HG03354 (cell line): ENCODE measurements at regions not wholly inside any gene's neighbourhood (a gene's known extent, or its start where the extent isn't known, plus 50 kb on each side); places are given as distances from the start of the nearest gene placed in this dataset.

Experiments
- ATAC-seq: cut with Tn5 transposase; IDR thresholded peaks from one replicate; pipeline ENCODE4 v1.9.1; 2021; ENCODE audit warnings: mild to moderate bottlenecking; ENCODE audit not compliant: unreplicated experiment, poor library complexity, severe bottlenecking

DNA sequence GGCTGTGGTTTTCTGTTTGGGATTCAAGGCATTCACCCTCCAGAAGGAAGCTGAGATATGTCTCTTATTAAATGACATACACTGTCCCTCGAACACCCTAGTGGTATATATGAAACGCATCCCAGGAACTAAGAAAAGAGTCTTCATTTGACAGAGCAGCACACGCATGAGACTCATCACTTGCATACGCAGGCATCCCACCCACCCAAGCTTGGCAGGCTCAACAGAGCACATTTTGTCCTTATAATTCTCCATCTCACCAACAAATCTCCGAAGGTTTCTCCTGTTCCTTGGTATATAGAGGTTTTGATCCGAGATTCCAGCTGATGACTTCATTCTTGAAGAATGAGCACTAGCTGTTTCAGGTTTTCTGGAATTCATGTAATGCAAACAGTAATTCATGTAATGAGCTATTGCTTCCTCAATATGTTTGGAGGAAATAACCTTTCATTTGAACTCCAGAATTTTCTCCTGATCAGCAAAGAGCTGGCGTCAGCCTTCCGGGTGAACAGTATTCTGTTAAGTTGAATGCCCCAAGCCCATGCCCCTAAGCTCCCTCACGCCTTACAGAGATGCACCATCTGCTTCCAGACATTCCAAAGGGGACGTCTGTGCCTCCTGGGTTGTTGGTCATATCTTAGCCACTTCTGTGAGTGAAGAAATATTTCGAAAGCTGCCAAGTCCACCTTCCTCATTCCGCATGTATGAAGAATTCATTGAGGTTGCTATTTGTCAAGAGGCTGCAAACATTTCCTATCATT is 66.0 kb upstream of the CDH4 start:
- ATAC-seq: no peak

DNA sequence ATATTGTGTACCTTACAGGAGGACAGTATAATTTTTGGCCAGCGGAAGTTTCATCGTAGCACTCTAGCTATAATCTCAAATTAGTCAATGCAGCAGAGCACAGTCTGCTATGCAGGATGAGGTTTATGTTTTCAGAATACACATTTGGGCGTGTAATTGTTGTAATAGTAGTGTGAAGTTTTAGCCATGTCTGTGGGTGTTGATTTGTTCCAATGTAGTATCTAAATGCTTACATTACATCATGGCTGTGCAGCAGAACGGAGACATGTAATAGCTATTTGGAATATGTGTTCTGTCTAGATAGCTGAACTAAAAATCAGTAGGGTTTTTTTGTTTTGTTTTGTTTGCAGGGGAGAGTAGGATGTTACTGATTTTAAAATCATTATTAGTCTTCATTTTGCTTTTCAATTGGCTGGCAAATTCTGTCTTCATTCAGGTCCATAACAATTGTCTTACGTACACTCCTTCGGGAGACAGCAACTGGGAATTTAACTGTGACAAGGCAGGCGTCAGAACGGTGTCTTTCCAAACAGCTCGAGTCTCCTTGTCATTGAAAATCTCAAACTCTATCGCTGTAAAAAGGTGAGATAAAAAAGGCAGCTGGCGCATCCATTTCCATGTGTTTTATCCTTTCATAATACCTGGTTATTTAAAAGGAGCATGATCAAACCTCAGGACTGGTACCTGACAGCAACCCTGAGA is 65.1 kb upstream of the CDH4 start:
- ATAC-seq: no peak

DNA sequence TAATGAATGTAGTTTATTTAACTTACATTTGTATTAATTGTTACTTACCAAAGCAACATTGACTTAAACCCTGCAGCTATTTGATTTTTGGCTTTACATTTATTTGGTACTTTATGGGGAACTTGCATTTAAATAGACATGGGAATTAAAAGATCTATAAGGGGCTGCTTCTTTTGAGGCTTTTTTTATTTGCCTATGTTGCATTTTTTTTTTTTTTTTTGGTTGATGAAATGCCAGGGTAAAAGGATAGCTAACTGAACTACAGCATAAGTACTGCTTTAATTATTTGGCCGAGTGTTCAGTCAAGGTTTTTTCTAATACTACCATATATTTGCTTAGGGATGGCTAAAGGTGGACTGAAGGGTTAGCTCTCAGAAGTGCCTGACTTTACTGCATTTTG is 62.5 kb upstream of the CDH4 start:
- no peak for ATAC-seq

DNA sequence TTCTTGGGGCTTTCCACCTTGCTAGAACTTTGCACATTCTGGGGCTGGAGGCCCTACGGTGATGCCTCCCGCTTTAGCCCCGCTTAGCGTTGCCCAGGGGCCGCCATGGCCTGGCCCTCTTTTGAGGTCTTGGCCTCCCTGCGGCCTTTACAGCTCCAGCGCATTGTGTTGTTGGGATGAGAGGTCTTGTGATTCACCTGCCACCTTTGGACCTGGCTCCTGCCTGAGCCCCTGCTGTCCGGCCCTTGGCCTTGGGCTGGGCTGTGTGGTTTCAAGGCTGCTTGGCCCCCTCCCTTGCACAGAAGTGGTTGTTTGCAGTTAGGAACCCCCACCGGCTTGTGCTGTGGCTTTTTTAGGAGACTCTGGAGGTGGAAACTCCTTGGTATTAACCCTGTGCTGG is 61.0 kb upstream of the CDH4 start:
- ATAC-seq: no peak

DNA sequence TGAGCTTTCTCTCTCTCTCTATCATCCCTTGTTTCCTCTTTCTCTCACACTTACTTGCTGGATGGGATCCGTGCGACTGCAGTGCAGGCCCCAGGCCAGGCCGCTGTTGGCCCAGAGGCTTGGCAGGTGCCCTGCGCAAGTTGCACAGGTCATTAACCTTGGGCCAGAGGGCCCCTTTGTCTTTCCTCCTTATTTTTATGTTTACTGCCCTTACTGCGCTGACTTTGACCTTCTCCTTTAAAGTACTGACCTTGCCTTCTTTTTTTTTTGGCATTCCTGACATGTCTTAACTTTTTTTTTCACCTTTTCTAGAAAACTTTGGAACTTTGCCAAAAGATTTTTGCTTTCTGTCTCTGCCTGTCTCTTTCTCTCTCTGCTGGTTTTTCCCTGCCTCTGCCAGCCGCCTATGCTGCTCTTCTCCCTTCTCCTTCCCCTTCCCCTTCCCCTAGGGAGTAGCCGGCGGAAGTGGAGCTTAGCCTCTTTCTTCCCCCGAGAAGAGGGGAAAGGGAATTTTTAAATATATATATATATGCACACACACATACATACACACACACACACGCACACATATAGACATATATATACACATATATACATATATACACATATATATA is 59.6 kb upstream of the CDH4 start:
- no peak for ATAC-seq

DNA sequence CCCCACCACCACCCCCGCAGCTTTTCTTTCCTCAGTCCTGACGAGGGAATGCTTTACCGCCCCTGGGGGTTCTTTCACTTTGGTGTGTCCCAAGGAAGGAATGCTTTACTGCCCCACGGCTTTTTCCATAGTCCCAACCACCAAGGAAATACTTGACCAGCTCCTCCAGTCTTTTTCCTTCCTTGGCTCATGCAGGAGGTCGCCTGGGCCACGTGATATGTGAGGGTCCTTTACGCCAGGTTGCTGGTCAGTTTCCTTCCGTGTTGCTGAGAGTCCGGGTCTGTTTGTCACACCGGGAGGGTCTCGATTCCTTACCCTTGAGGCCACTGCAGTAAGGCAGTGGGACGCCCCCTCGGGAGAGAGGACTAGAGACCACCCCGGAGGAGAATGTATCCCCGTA is 58.9 kb upstream of the CDH4 start:
- no peak for ATAC-seq
